GM21381 (cell line): ENCODE measurements at regions not wholly inside any gene's neighbourhood (a gene's known extent, or its start where the extent isn't known, plus 50 kb on each side); places are given as distances from the start of the nearest gene placed in this dataset.
"Not testable (repeated sequence)": the region's sequence is repeated elsewhere in the genome, so short reads cannot be mapped to it uniquely, and the experiment has no call there.

Source experiments
- ATAC-seq: cut with Tn5 transposase; IDR thresholded peaks from one replicate; pipeline ENCODE4 v1.9.1; 2021; ENCODE audit warnings: mild to moderate bottlenecking, moderate library complexity; ENCODE audit not compliant: unreplicated experiment

- no peak for ATAC-seq
Measured at GRCh38 chr9:82424599-82425120, 436.1 kb downstream of the SPATA31D1 start.

- ATAC-seq = no peak
Measured at GRCh38 chr9:82431121-82431520, 442.5 kb downstream of the SPATA31D1 start.

- not testable (repeated sequence) for ATAC-seq
Measured at GRCh38 chr9:82433290-82433931, 444.8 kb downstream of the SPATA31D1 start.

- ATAC-seq = no peak
Measured at GRCh38 chr9:82436475-82436874, 447.9 kb downstream of the SPATA31D1 start.

- not testable (repeated sequence) for ATAC-seq
Measured at GRCh38 chr9:82437183-82437582, 448.6 kb downstream of the SPATA31D1 start.

- ATAC-seq = no peak
Measured at GRCh38 chr9:82438581-82438980, 450.0 kb downstream of the SPATA31D1 start.

- no peak for ATAC-seq
Measured at GRCh38 chr9:82443312-82443711, 454.7 kb downstream of the SPATA31D1 start.

- no peak for ATAC-seq
Measured at GRCh38 chr9:82445556-82445955, 457.0 kb downstream of the SPATA31D1 start.

GRCh38 chr9:82447343-82447742, 458.8 kb downstream of the SPATA31D1 start:
- ATAC-seq = no peak

- no peak for ATAC-seq
Measured at GRCh38 chr9:82449986-82450385, 461.4 kb downstream of the SPATA31D1 start.

- no peak for ATAC-seq
Measured at GRCh38 chr9:82454509-82455190, 466.1 kb downstream of the SPATA31D1 start.

- ATAC-seq = no peak
Measured at GRCh38 chr9:82456642-82457041, 468.1 kb downstream of the SPATA31D1 start.

- ATAC-seq = no peak
Measured at GRCh38 chr9:82457298-82457697, 468.7 kb downstream of the SPATA31D1 start.

- no peak for ATAC-seq
Measured at GRCh38 chr9:82457891-82458290, 469.3 kb downstream of the SPATA31D1 start.

GRCh38 chr9:82458296-82458695, 469.7 kb downstream of the SPATA31D1 start:
- no peak for ATAC-seq

- no peak for ATAC-seq
Measured at GRCh38 chr9:82466616-82467260, 478.2 kb downstream of the SPATA31D1 start.

GRCh38 chr9:82467436-82467835, 478.9 kb downstream of the SPATA31D1 start:
- ATAC-seq = no peak

- ATAC-seq = no peak
Measured at GRCh38 chr9:82474235-82474634, 485.7 kb downstream of the SPATA31D1 start.

GRCh38 chr9:82475584-82476301, 487.2 kb downstream of the SPATA31D1 start:
- ATAC-seq = no peak

GRCh38 chr9:82480921-82481320, 492.3 kb downstream of the SPATA31D1 start:
- ATAC-seq = no peak

- no peak for ATAC-seq
Measured at GRCh38 chr9:82487935-82488312, 499.4 kb downstream of the SPATA31D1 start.
